ENCODE measurements at regions not wholly inside any gene's neighbourhood (a gene's known extent, or its start where the extent isn't known, plus 50 kb on each side); places are given as distances from the start of the nearest gene placed in this dataset.
"Not testable (repeated sequence)": the region's sequence is repeated elsewhere in the genome, so short reads cannot be mapped to it uniquely, and the experiment has no call there.

DNA sequence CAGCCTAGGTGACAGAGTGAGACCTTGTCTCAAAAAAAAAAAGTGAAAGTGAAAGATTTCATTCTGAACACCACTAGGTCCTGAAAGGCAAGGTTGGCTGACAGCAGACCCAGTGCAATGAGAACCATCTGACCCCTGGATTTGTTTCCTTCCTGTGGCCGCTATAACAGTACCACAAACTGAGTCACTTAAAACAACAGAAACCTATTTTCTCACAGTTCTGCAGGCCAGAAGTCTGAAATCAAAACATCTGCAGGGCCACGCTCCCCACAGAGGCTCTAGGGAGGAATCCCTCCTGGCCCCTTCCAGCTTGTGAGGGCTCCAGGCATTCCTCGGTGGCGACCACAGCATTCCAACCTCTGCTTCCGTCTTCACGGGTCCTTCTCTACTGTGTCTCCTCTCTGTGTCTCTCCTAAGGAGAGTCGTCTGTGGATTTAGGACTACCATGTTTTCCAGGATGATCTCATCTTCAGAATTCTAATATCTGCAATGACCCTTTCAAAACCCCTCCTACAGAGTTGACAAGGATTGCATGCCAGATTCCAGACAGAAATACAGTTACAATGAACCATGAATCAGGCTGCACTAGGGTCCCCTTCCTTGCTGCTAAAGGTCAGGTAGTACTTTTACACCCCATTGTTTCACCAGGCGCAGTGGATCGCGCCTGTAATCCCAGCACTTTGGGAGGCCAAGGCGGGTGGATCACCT, 78.0 kb upstream of the ADGRL1 start:
- H3K79me2 ChIP-seq (ENCODE audit: insufficient read depth); H3K36me3 ChIP-seq (replicated peaks in 1 of 2; ENCODE audit: control insufficient read depth in 1 of 2, insufficient read depth in 2 of 2, low read length in 1 of 2); POLR2A ChIA-PET; H3K4me1 ChIP-seq (ENCODE audit: control insufficient read depth in 1 of 2, insufficient read depth in 2 of 2, low read depth in 1 of 2, low read length in 1 of 2); DNase-seq; H3F3A ChIP-seq (replicated peaks; ENCODE audit: insufficient read depth); H3K9me2 ChIP-seq; CTCF ChIA-PET; H4K20me1 ChIP-seq (ENCODE audit: insufficient read depth); H3K9me3 ChIP-seq; H3K9ac ChIP-seq; H3K27me3 ChIP-seq (ENCODE audit: insufficient read depth): not testable (repeated sequence)
- WGBS (ENCODE audit: low lambda C conversion rate): 12% methylated on average over 7 of the region's 11 CpGs
- TF ChIP-seq, protein P1, sequence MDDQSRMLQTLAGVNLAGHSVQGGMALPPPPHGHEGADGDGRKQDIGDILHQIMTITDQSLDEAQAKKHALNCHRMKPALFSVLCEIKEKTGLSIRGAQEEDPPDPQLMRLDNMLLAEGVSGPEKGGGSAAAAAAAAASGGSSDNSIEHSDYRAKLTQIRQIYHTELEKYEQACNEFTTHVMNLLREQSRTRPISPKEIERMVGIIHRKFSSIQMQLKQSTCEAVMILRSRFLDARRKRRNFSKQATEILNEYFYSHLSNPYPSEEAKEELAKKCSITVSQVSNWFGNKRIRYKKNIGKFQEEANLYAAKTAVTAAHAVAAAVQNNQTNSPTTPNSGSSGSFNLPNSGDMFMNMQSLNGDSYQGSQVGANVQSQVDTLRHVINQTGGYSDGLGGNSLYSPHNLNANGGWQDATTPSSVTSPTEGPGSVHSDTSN (IDR thresholded peaks at IDR 0.05): 0 out of 2 replicates have a peak, but pooled peaks have one; percentile 6
- TF ChIP-seq GABPA (IDR thresholded peaks at IDR 0.05; ENCODE audit: low read depth): peak; percentile 36
- peak; percentile 56 for TF ChIP-seq TCF12 (IDR thresholded peaks at IDR 0.05)
- TF ChIP-seq FOSL2 (IDR thresholded peaks at IDR 0.05; ENCODE audit: borderline replicate concordance, low read depth): peak; percentile 38; the same call in 1 of the 2 replicates
- Histone ChIP-seq H2AFZ (ENCODE audit: low read depth) (peak overlapping the region; percentile 44; the same call in 1 of the 2 replicates), H3K4me2 (peak overlapping the region; percentile 40; the same call in 1 of the 2 replicates), H3K27ac (ENCODE audit: low read depth in 2 of 2, low read length in 1 of 2) (peak overlapping the region in 1 of 2 experiments; percentile 64; a peak in 2 of 4 replicates), H3K4me3 (ENCODE audit: low read depth in 2 of 2, low read length in 1 of 2) (peak overlapping the region in 1 of 2 experiments; percentile 28; a peak in 1 of 4 replicates)

DNA sequence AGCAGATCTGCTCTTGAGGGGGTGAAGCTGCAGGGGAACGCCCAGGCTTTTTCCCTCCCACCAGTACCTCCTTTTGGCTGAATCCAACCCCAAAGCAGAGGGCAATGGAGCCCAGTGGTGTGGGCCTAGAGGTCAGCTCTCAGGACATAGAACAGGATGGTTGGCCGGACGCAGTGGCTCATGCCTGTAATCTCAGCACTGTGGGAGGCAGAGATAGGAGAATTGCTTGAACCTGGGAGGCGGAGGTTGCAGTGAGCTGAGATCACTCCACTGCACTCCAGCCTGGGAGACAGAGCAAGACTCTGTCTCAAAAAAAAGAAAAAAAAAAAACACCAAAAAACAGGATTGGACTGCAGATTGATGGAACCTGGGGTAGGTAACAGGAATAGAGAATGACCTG, 73.3 kb upstream of the ADGRL1 start:
- 81% methylated on average over 4 of the region's 4 CpGs for WGBS (ENCODE audit: low lambda C conversion rate)
- H3K9me2 ChIP-seq; H3K9me3 ChIP-seq; H3K4me1 ChIP-seq (ENCODE audit: control insufficient read depth in 1 of 2, insufficient read depth in 2 of 2, low read depth in 1 of 2, low read length in 1 of 2); H3K4me3 ChIP-seq (ENCODE audit: low read depth in 2 of 2, low read length in 1 of 2); H3F3A ChIP-seq (replicated peaks; ENCODE audit: insufficient read depth); H3K36me3 ChIP-seq (replicated peaks in 1 of 2; ENCODE audit: control insufficient read depth in 1 of 2, insufficient read depth in 2 of 2, low read length in 1 of 2); H2AFZ ChIP-seq (ENCODE audit: low read depth); H3K9ac ChIP-seq; H4K20me1 ChIP-seq (ENCODE audit: insufficient read depth); DNase-seq; H3K27me3 ChIP-seq (ENCODE audit: insufficient read depth); H3K4me2 ChIP-seq; POLR2A ChIA-PET; H3K27ac ChIP-seq (ENCODE audit: low read depth in 2 of 2, low read length in 1 of 2); H3K79me2 ChIP-seq (ENCODE audit: insufficient read depth): not testable (repeated sequence)
- CTCF ChIA-PET: interaction anchor here (1.8 kb wide), 1 partner anchor 143 kb away, joined by 5 read pairs; the partner anchor contains the start of gene ASF1B

DNA sequence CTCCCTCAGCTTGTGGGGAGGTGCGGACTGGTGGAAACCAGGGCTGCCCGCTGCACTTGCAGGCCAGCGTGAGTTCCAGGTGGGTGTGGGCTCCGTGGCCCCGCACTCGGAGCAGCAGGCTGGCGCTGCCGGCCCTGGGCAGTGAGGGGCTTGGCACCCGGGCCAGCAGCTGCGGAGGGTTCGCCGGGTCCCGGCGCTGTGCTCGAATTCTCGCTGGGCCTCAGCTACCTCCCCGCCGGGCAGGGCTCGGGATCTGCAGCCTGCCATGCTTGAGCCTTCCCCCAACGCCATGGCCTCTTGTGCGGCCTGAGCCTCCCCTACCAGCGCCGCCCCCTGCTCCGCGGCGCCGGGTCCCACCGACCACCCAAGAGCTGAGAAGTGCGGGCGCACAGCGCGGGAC, 71.6 kb upstream of the ADGRL1 start:
- no peak overlapping the region for H3K27ac ChIP-seq (ENCODE audit: low read depth in 2 of 2, low read length in 1 of 2)
- H3K4me1 ChIP-seq (ENCODE audit: control insufficient read depth in 1 of 2, insufficient read depth in 2 of 2, low read depth in 1 of 2, low read length in 1 of 2): no peaks in the 10 kb centered on the region
- H3K4me3 ChIP-seq (ENCODE audit: low read depth in 2 of 2, low read length in 1 of 2): no peak overlapping the region
- H3K79me2 ChIP-seq (ENCODE audit: insufficient read depth): no peaks in the 10 kb centered on the region
- WGBS (ENCODE audit: low lambda C conversion rate): 90% methylated on average over 14 of the region's 32 CpGs
- H4K20me1 ChIP-seq (ENCODE audit: insufficient read depth): no peaks in the 10 kb centered on the region
- ChIA-PET POLR2A (no interaction called here), CTCF (interaction anchor here (1.6 to 2.2 kb wide), 4 partner anchors 11 to 141 kb away, joined by 5 to 7 read pairs (median 6); partner anchors contain the start of gene ASF1B)
- TF ChIP-seq, protein P2, sequence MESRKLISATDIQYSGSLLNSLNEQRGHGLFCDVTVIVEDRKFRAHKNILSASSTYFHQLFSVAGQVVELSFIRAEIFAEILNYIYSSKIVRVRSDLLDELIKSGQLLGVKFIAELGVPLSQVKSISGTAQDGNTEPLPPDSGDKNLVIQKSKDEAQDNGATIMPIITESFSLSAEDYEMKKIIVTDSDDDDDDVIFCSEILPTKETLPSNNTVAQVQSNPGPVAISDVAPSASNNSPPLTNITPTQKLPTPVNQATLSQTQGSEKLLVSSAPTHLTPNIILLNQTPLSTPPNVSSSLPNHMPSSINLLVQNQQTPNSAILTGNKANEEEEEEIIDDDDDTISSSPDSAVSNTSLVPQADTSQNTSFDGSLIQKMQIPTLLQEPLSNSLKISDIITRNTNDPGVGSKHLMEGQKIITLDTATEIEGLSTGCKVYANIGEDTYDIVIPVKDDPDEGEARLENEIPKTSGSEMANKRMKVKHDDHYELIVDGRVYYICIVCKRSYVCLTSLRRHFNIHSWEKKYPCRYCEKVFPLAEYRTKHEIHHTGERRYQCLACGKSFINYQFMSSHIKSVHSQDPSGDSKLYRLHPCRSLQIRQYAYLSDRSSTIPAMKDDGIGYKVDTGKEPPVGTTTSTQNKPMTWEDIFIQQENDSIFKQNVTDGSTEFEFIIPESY (IDR thresholded peaks at IDR 0.05; ENCODE audit: borderline replicate concordance, low read depth): no peak
- no peak for TF ChIP-seq TAF1 (IDR thresholded peaks at IDR 0.05; ENCODE audit: borderline replicate concordance, low read depth, low read length)
- no peak for TF ChIP-seq GATA2 (CRISPR knock-in tag; IDR thresholded peaks at IDR 0.05)
- no peak for TF ChIP-seq MXI1 (IDR thresholded peaks at IDR 0.05; ENCODE audit: low read depth, low read length)
- no peak for TF ChIP-seq NFIC (IDR thresholded peaks at IDR 0.05; ENCODE audit: borderline replicate concordance)
- no peak for TF ChIP-seq RFX5 (IDR thresholded peaks at IDR 0.05; ENCODE audit: low read length)
- no peak for TF ChIP-seq FOXJ3 (CRISPR knock-in tag; IDR thresholded peaks at IDR 0.05)
- TF ChIP-seq, protein P3, sequence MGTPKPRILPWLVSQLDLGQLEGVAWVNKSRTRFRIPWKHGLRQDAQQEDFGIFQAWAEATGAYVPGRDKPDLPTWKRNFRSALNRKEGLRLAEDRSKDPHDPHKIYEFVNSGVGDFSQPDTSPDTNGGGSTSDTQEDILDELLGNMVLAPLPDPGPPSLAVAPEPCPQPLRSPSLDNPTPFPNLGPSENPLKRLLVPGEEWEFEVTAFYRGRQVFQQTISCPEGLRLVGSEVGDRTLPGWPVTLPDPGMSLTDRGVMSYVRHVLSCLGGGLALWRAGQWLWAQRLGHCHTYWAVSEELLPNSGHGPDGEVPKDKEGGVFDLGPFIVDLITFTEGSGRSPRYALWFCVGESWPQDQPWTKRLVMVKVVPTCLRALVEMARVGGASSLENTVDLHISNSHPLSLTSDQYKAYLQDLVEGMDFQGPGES (IDR thresholded peaks at IDR 0.05; ENCODE audit: low read depth, low read length): no peak
- H3K9ac ChIP-seq: no peak overlapping the region
- no peaks in the 10 kb centered on the region for H3K9me3 ChIP-seq
- H3K9me2 ChIP-seq: no peaks in the 10 kb centered on the region
- H3K4me2 ChIP-seq: no peak overlapping the region
- no peak for DNase-seq
- H3K27me3 ChIP-seq (ENCODE audit: insufficient read depth): 0 out of 2 replicates have a peak, but pooled peaks cover 3% of the 10 kb centered on the region
- H3F3A ChIP-seq (replicated peaks; ENCODE audit: insufficient read depth): no peaks in the 10 kb centered on the region
- H2AFZ ChIP-seq (ENCODE audit: low read depth): no peak overlapping the region
- H3K36me3 ChIP-seq (replicated peaks in 1 of 2; ENCODE audit: control insufficient read depth in 1 of 2, insufficient read depth in 2 of 2, low read length in 1 of 2): no peaks in the 10 kb centered on the region

DNA sequence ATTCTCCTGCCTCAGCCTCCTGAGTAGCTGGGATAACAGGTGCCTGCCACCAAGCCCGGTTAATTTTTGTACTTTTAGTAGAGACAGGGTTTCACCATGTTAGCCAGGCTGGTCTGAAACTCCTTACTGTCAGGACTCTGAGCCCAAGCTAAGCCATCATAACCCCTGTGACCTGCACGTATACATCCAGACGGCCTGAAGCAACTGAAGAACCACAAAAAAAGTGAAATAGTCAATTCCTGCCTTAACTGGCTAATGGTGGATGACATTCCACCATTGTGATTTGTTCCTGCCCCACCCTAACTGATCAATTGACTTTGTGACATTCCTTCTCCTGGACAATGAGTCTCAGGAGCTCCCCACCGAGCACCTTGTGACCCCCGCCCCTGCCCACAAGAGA, 69.9 kb upstream of the ADGRL1 start:
- H3K27me3 ChIP-seq (ENCODE audit: insufficient read depth); H3K9ac ChIP-seq; H3K36me3 ChIP-seq (replicated peaks in 1 of 2; ENCODE audit: control insufficient read depth in 1 of 2, insufficient read depth in 2 of 2, low read length in 1 of 2); H3K4me3 ChIP-seq (ENCODE audit: low read depth in 2 of 2, low read length in 1 of 2); H3K9me3 ChIP-seq; H3K79me2 ChIP-seq (ENCODE audit: insufficient read depth); H3K9me2 ChIP-seq; POLR2A ChIA-PET; H3K27ac ChIP-seq (ENCODE audit: low read depth in 2 of 2, low read length in 1 of 2); H3K4me1 ChIP-seq (ENCODE audit: control insufficient read depth in 1 of 2, insufficient read depth in 2 of 2, low read depth in 1 of 2, low read length in 1 of 2); H4K20me1 ChIP-seq (ENCODE audit: insufficient read depth); H3K4me2 ChIP-seq; DNase-seq; H3F3A ChIP-seq (replicated peaks; ENCODE audit: insufficient read depth); H2AFZ ChIP-seq (ENCODE audit: low read depth): not testable (repeated sequence)
- CTCF ChIA-PET: interaction anchor here (1.3 kb wide), 1 partner anchor 10 kb away, joined by 5 read pairs; no protein-coding TSS in a partner anchor
- 48% methylated on average over 5 of the region's 5 CpGs for WGBS (ENCODE audit: low lambda C conversion rate)

Measured in SK-N-SH (cell line).